Lower leg skin (tissue), 3 donors: ENCODE measurements at regions not wholly inside any gene's neighbourhood (a gene's known extent, or its start where the extent isn't known, plus 50 kb on each side); places are given as distances from the start of the nearest gene placed in this dataset.

Experiments used
- POLR2A ChIP-seq, 2 donors: fragments of 450-650 bp; IDR thresholded peaks; one replicate each; pipeline ENCODE4 v1.6.1; 2016 to 2017; ENCODE audit warnings: antibody characterized with exemption in 2 of 2, mild to moderate bottlenecking in 1 of 2, moderate library complexity in 1 of 2
- TF ChIP-seq, protein P1 (sequence below), 3 donors: fragments of 450-650 bp; IDR thresholded peaks; one replicate each; pipeline ENCODE4 v1.5.1; 2016; ENCODE audit warnings: antibody characterized with exemption in 3 of 3, mild to moderate bottlenecking in 3 of 3, moderate library complexity in 2 of 3

DNA sequence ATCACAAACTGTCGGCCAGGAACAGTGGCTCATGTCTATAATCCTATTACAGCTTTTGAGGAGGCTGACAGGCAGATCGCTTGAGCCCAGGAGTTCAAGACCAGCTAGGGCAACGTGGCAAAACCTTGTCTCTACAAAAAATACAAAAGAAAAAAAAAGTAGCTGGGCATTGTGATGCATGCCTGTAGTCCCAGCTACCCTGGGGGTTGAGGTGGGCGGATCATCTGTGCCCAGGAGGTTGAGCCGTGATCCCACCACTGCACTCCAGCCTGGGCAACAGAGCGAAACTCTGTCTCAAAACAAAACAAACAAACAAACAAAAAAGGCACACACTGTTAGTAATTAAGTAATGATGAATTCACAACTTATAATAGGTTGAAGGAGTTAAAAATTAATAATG, 441.5 kb upstream of the PCDH15 start:
- no peak for TF ChIP-seq POLR2A (IDR thresholded peaks at IDR 0.05)
- TF ChIP-seq, protein P1, sequence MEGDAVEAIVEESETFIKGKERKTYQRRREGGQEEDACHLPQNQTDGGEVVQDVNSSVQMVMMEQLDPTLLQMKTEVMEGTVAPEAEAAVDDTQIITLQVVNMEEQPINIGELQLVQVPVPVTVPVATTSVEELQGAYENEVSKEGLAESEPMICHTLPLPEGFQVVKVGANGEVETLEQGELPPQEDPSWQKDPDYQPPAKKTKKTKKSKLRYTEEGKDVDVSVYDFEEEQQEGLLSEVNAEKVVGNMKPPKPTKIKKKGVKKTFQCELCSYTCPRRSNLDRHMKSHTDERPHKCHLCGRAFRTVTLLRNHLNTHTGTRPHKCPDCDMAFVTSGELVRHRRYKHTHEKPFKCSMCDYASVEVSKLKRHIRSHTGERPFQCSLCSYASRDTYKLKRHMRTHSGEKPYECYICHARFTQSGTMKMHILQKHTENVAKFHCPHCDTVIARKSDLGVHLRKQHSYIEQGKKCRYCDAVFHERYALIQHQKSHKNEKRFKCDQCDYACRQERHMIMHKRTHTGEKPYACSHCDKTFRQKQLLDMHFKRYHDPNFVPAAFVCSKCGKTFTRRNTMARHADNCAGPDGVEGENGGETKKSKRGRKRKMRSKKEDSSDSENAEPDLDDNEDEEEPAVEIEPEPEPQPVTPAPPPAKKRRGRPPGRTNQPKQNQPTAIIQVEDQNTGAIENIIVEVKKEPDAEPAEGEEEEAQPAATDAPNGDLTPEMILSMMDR (IDR thresholded peaks at IDR 0.05) = no peak
